Erythroblast (primary cell): ENCODE measurements at regions not wholly inside any gene's neighbourhood (a gene's known extent, or its start where the extent isn't known, plus 50 kb on each side); places are given as distances from the start of the nearest gene placed in this dataset.

Experiments used
- DNase-seq, 2 experiments: peaks; one replicate each; lab custom pipeline; 2025; lab: John Stamatoyannopoulos, UW
- GATA1 ChIP-seq: IDR thresholded peaks from 2 replicates; pipeline ENCODE4 v1.6.1; 2011; ENCODE audit warnings: low read depth, mild to moderate bottlenecking, control low read depth, low read length, moderate library complexity
- POLR2A ChIP-seq: IDR thresholded peaks from 2 replicates; pipeline ENCODE4 v1.6.1; 2011; ENCODE audit warnings: mild to moderate bottlenecking, low read length

DNA sequence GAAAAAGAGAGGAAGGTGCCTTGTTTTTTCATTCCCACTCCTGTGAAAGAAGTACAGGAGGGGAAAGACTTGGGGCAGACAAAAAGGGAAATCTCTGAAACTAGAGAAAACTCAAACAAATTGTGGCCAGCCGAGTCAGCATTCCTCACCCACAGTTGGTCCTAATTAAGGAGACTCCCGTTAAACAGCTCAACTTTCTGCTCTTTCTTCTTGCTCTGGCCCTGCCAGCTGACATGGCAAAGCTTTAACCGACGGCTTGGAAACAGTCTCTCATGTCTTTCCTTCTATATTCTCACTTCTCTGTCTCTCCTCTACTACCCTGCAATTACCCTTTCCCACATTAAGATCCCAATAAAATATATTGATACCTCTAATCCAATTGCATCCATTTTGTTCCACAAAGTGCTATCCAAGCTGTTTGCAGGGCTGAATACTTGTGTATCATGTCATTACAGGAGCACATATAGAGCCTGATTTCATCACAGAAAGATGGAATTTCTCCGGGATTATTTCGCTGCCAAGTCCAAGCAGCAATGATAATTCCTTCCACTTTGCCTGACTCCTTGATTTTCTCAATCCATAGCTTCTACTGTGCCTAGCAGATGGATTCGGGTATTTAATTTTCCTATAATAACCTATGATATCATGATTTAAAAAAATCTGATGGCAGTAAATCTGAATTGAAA, 65.4 kb upstream of the IPO9 start:
- no peak for DNase-seq
- TF ChIP-seq GATA1, result no peak
- TF ChIP-seq POLR2A, result no peak

DNA sequence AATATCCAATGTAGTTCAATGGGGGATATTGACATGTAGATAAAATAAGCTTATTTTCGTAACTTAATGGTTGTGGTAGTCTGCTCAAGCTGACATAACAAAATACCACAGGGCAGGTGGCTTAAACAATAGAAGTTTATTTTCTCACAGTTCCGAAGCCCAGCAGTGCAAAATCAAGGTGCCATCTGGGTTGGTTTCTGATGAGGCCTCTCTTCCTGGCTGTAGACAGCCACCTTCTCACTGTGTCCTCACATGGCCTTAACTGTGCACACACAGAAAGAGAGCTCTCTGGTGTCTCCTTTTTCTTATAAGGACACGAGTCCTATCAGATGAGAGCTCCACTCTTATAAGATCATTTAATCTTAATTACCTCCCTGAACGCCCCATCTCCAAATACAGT, 64.8 kb upstream of the IPO9 start:
- TF ChIP-seq POLR2A, result no peak
- TF ChIP-seq GATA1, result no peak
- DNase-seq, result no peak

DNA sequence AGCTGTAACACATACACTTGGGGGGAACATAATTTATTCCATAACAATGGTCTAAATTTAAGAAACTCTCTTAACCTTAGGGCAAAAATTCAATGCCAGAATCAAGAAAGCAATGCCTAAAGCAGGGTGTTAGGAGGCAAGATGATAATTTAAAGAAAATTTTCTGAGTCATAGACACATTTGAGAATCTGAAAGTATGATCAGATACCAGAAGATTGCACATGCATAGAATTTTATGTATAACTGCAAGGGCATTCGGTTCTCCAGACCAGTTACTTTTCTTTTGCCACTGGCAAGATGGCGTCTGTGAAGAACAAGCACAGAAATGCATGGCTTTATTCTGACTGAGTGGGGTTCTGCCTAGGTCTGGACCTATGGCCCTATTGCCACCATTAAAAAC, 64.4 kb upstream of the IPO9 start:
- no peak for DNase-seq

DNA sequence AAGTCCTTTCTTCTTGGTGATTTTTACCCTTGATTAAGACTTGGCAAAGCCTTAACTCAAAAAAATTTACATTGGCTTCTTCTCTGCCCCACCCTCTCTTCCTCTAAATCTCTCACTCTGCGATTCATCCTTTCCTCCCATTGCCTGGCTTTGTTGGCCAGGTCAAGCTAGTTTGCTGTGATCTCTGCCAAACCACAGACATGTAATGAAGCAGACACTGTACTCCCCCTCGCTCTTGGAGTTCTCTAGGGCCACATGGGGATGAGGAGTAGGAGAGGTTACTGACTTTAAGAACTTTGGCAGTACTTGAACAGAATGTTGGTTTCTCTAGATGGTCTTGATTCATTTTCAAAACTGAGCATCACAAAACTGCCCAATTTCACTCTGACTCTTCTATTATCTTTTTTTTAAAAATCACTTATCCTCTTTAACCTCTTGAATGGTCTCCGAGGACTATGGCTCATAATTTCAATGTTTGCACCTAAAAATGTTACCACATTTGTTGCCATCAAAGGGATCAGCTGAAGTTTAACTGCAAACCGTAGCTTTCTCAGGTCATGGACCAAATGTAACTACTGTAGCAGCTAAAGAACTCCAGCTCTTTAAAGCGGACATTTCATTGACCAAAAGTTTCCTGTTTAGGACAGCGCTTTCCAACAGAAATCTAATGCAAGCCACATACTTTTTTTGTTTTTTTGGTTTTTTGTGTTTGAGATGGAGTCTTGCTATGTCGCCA, 62.7 kb upstream of the IPO9 start:
- TF ChIP-seq POLR2A (no peak), GATA1 (no peak)
- DNase-seq, result no peak

More for the DNA sequence above, 64.4 kb upstream of the IPO9 start:
- TF ChIP-seq GATA1, result no peak
- no peak for TF ChIP-seq POLR2A

DNA sequence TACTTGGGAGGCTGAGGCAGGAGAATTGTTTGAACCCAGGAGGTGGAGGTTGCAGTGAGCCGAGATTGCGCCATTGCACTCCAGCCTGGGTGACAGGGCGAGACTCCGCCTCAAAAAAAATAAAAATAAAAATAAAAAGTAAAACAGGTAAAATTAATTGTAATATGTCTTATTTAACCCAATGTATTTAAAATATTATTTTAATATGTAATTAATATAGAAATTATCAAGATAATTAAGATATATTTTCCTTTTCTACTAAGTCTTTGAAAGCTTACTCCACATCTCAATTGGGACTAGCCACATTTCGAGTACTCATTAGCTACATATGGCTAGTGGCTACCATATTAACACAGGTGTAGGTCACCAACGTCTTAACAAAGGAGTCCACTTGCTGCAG, 61.6 kb upstream of the IPO9 start:
- TF ChIP-seq POLR2A, result no peak
- TF ChIP-seq GATA1, result no peak
- no peak for DNase-seq

DNA sequence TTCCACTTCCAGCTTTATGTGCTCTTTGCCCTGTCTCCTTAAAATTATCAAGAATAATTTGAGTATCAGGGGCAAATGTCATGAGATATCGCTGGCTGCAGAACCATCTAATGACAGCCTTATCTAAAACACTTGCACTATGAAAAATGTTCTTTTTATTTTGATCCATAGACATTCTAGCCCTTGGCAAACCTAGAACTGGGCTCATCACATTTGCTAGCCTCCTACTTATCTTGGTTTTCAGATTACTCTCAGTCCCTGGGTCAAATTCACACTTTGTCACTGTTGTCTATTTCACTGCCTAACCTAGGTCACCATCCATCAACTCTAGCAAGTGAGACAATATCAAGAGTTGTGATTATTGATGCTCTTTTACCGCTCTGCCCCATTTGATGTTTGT, 59.9 kb upstream of the IPO9 start:
- no peak for TF ChIP-seq GATA1
- TF ChIP-seq POLR2A, result no peak
- no peak for DNase-seq

DNA sequence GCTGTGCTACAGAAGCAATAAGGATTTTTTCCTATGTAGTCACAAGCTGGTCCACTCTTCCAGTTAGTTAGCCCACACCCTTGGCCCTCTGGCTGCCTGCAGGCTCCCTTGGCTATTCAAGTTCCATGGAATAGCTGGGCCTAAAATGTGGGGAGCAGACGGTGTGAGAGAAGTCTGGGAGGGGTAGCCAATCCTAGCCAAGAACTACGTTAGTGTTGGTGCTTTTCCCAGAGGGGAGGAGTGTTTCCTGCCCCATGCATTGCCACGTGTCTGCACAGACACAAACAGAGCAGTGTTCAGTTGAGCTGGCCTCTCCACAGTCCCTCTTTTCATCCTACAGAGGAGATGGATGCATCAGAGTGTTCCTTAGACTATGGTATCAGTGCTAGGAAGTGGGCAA, 59.0 kb upstream of the IPO9 start:
- no peak for TF ChIP-seq POLR2A
- no peak for TF ChIP-seq GATA1
- no peak for DNase-seq

DNA sequence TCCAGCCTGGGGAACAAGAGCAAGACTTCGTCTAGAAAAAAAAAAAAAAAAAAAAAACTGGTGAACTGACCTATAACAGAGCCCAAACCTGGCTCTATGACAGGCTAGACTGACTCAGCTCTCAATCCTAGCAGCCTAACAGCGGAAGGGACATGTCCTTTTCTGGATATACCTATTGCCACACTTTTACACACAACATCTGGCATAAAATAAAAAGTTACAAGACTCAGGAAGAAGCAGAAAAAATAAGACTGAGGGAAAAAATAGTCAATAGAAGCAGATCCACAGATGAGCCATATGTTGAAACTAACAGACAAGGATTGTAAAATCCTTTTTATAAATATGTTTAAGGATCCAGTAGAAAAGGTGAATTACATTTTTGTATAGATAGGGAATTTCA, 57.5 kb upstream of the IPO9 start:
- TF ChIP-seq POLR2A (no peak), GATA1 (no peak)
- no peak for DNase-seq

DNA sequence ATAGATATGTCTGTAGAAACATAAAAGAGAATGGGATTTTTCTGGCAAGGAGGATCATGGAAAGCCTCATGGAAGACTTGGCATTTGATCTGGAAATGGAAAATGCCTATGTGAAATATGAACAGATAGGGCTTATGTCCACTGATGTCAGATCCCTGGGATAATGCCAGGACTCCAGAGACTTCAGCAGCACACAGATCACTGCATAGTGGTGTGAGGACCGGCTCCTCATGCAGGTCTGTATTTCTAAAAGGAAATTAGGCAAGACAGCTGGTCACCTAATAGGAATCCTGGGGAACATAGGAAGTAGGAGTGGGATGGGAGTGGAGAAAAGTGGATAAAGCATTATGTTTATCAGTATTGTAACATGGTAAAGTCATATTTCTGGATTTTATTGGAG, 56.8 kb upstream of the IPO9 start:
- DNase-seq, result no peak
- TF ChIP-seq GATA1 (no peak), POLR2A (no peak)

DNA sequence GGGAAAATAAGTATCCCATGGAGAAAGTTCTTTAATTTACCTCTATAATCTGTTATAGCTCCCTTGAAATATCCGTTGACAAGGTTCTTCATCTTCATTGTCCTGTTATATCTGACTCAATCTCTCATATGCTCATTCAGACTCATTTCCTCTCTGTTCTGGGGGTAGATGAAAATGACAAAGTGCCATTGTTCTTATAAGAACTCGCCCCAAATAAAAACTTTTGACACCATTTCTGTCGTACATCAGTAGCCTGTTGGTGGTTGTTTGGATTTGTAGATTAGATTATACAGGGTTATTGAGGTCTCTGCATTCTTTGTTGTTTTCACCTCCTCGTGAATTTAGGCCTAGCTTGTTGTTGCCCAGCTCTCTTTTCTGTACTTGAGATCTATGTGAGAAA, 55.2 kb upstream of the IPO9 start:
- DNase-seq, result no peak
- no peak for TF ChIP-seq POLR2A

DNA sequence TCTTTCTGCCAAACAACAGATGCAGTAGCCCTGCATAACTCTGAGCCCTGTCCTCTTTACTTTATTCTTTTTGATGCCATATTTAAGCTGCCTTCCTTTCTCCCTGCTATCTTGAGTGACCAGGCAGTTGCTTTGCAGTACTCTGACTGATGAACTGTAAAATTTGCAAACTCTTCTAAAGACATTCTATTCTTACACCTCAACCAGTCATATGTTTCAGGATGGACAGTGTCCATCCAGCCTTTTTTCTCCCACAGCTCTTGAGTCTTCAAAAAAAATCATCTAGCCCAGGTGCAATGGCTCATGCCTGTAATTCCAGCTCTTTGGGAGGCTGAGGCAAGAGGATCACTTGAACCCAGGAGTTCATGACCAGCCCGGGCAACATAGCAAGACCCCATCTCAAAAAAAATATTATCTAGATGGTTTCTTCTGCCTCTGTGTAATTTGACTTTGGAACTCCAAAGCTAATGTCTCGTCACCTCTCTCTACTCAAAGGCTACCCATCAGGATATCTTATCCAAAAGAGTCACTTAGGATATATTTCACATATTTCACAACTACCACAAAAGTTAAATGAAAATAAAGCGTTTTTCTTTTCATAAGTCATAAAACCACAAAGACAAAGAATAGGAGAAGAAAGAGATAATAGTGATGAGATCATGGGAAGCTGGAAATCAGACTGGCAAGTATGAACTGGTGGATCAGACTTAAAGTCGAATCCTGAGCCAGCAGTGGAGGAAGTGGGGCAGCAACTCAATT, 54.6 kb upstream of the IPO9 start:
- DNase-seq, result no peak
- TF ChIP-seq POLR2A (no peak), GATA1 (no peak)

DNA sequence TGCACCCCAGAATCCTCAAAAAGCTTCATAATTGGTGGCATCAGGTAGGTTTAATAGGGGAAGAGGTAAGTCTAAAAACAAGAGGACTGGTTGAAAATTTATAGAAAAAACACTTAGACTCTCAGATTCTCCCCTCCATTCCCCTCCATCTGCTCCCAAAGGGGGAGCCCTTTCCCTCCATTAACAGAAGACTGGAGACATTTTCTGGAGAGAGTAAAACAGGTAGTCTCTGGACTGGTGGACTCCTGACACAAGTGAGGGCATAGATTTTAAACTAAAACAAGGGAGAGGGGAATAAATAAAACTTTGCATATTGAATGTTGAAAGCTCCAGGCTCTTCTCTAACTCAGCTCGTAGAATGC, 54.0 kb upstream of the IPO9 start:
- no peak for DNase-seq
- TF ChIP-seq POLR2A (no peak), GATA1 (no peak)

DNA sequence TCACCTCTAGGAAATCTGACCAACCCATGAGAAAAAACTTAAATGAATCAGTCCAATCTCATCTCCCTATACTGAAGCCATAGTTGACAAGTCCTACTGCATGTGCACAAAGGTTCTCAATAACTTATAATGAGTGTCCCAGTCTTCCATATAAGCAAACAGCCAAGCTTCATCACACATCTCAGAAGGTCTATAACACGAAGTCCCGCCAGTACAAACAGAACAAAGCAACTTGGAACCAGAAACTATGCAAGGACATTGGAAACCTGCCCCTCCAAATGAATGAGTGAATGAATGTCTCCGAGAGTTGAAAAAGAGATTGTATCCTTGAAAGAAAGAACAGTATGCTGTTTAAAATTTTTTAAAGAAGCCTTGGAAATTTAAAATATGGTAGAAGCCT, 53.6 kb upstream of the IPO9 start:
- no peak for TF ChIP-seq POLR2A
- TF ChIP-seq GATA1, result no peak
- no peak for DNase-seq
